IMR-90 (cell line): ENCODE measurements at regions not wholly inside any gene's neighbourhood (a gene's known extent, or its start where the extent isn't known, plus 50 kb on each side); places are given as distances from the start of the nearest gene placed in this dataset.

ENCODE experiments used
- ATAC-seq: fragments of 200-7000 bp; cut with Tn5 transposase; 2 replicates; pipeline ENCODE4 v1.9.1; 2020; ENCODE audit warnings: low read depth, mild to moderate bottlenecking, moderate library complexity
- BruUV-seq: library from RNA; stranded (reverse); fragments of 400-500 nt; replicated peaks from 2 replicates; lab custom pipeline; 2021; lab: Mats Ljungman, UMichigan
- CTCF ChIA-PET: fragments of 300-600 bp; formaldehyde crosslinking; extraction: SDS; loops from one replicate; lab custom pipeline; 2021; ENCODE audit warnings: antibody characterized with exemption; lab: Yijun Ruan, JAX
- POLR2A ChIA-PET: fragments of 300-600 bp; sonication (Branson Sonifier 250); formaldehyde crosslinking; loops from one replicate; lab custom pipeline; 2022; ENCODE audit warnings: antibody characterized with exemption; ENCODE audit not compliant: unreplicated experiment; lab: Charles Lee
- DNase-seq: peaks from one replicate; pipeline ENCODE4 v3.0.0; 2013
- H2AFZ ChIP-seq: replicated peaks from 2 replicates; pipeline ENCODE3; 2013; ENCODE audit warnings: low read length, mild to moderate bottlenecking; ENCODE audit not compliant: poor library complexity
- H2AK5ac ChIP-seq: 2 replicates; pipeline ENCODE4 v1.6.1; 2013; ENCODE audit warnings: low read depth, low read length, inconsistent platforms
- H2AK9ac ChIP-seq: replicated peaks from 2 replicates; pipeline ENCODE3; 2013; ENCODE audit warnings: mild to moderate bottlenecking, low read depth, low read length, moderate library complexity; ENCODE audit not compliant: poor library complexity
- H2BK120ac ChIP-seq: 2 replicates; pipeline ENCODE4 v1.6.1; 2013; ENCODE audit warnings: low read depth, low read length, inconsistent platforms
- H2BK15ac ChIP-seq: 3 replicates; pipeline ENCODE4 v1.6.1; 2013; ENCODE audit warnings: low read depth, low read length, inconsistent platforms
- H2BK20ac ChIP-seq: 2 replicates; pipeline ENCODE4 v1.6.1; 2013; ENCODE audit warnings: low read depth, mild to moderate bottlenecking, inconsistent platforms, low read length, moderate library complexity
- H2BK5ac ChIP-seq: 2 replicates; pipeline ENCODE4 v1.6.1; 2013; ENCODE audit warnings: mild to moderate bottlenecking, low read depth, low read length, inconsistent platforms; ENCODE audit not compliant: poor library complexity, severe bottlenecking
- H3K14ac ChIP-seq: replicated peaks from 2 replicates; pipeline ENCODE4 v1.6.1; 2013; ENCODE audit warnings: low read depth, low read length, inconsistent platforms
- H3K18ac ChIP-seq: 2 replicates; pipeline ENCODE4 v1.6.1; 2013; ENCODE audit warnings: low read depth, low read length, control low read depth
- H3K23ac ChIP-seq: 2 replicates; pipeline ENCODE4 v1.6.1; 2013; ENCODE audit warnings: low read depth, low read length, inconsistent platforms
- H3K27ac ChIP-seq: 2 replicates; pipeline ENCODE4 v1.5.1; 2013; ENCODE audit warnings: mild to moderate bottlenecking, control low read depth, low read length; ENCODE audit not compliant: insufficient read depth
- H3K27me3 ChIP-seq: 2 replicates; pipeline ENCODE4 v1.6.1; 2013; ENCODE audit warnings: low read length; ENCODE audit not compliant: control insufficient read depth, insufficient read depth
- H3K36me3 ChIP-seq: 2 replicates; pipeline ENCODE4 v1.6.1; 2013; ENCODE audit warnings: low read length, mixed read lengths; ENCODE audit not compliant: control insufficient read depth, insufficient read depth
- H3K4ac ChIP-seq: 2 replicates; pipeline ENCODE4 v1.6.1; 2013; ENCODE audit warnings: low read depth, low read length, inconsistent platforms
- H3K4me1 ChIP-seq: 2 replicates; pipeline ENCODE4 v1.6.1; 2013; ENCODE audit warnings: low read length, mixed read lengths; ENCODE audit not compliant: control insufficient read depth, insufficient read depth
- H3K4me2 ChIP-seq: 2 replicates; pipeline ENCODE4 v1.6.1; 2013; ENCODE audit warnings: low read depth, mild to moderate bottlenecking, control low read depth, low read length, moderate library complexity
- H3K4me3 ChIP-seq: 2 replicates; pipeline ENCODE4 v1.5.1; 2013; ENCODE audit warnings: low read depth, mild to moderate bottlenecking, control low read depth, low read length, moderate library complexity; ENCODE audit not compliant: insufficient read depth
- H3K56ac ChIP-seq: 2 replicates; pipeline ENCODE4 v1.6.1; 2013; ENCODE audit warnings: low read length, inconsistent platforms; ENCODE audit not compliant: insufficient read depth; ENCODE audit errors: extremely low read depth
- H3K79me1 ChIP-seq, 2 experiments: 2 replicates each; pipeline ENCODE4 v1.6.1; 2013; ENCODE audit warnings: low read length in 2 of 2, inconsistent platforms in 1 of 2, low read depth in 1 of 2
- H3K9ac ChIP-seq: 2 replicates; pipeline ENCODE4 v1.6.1; 2013; ENCODE audit warnings: low read depth, low read length, control low read depth
- H3K9me1 ChIP-seq: 2 replicates; pipeline ENCODE4 v1.6.1; 2013; ENCODE audit warnings: low read length, inconsistent platforms; ENCODE audit not compliant: insufficient read depth
- H3K9me3 ChIP-seq: 2 replicates; pipeline ENCODE4 v1.6.1; 2013; ENCODE audit warnings: low read length; ENCODE audit not compliant: control insufficient read depth, insufficient read depth
- H4K20me1 ChIP-seq: 2 replicates; pipeline ENCODE4 v1.6.1; 2013; ENCODE audit warnings: low read length, inconsistent platforms; ENCODE audit not compliant: insufficient read depth
- H4K5ac ChIP-seq: 2 replicates; pipeline ENCODE4 v1.6.1; 2013; ENCODE audit warnings: mild to moderate bottlenecking, low read depth, low read length, control low read depth
- H4K8ac ChIP-seq, 2 experiments: 2 replicates each; pipeline ENCODE4 v1.6.1; 2013; ENCODE audit warnings: low read depth in 2 of 2, low read length in 2 of 2, control low read depth in 1 of 2, inconsistent platforms in 1 of 2
- H4K91ac ChIP-seq: 2 replicates; pipeline ENCODE4 v1.6.1; 2013; ENCODE audit warnings: low read depth, low read length, inconsistent platforms; ENCODE audit not compliant: insufficient read depth
- FOS ChIP-seq: fragments of 150-350 bp; IDR thresholded peaks from 2 replicates; pipeline ENCODE4 v1.6.1; 2016; ENCODE audit warnings: low read depth, low read length
- USF2 ChIP-seq: fragments of 150-350 bp; IDR thresholded peaks from 2 replicates; pipeline ENCODE4 v1.6.1; 2017; ENCODE audit warnings: mild to moderate bottlenecking, antibody characterized with exemption, low read length, low read depth
- WGBS, 2 experiments: methylation state at CpG; one replicate each; pipeline versions ENCODE4 v1.1.5 to v1.1.7; 2013; ENCODE audit warnings: missing lambda C conversion rate in 2 of 2; ENCODE audit not compliant: insufficient read length in 1 of 2; ENCODE audit errors: extremely low coverage in 2 of 2; 5-methylcytosine and 5-hydroxymethylcytosine counted together
- dilution Hi-C: fragments of 300-500 bp; cut with HindIII; formaldehyde crosslinking; loops from one replicate; pipeline ENCODE4 v1.14.3; 2018; ENCODE audit warnings: low sequenced_read_pairs; ENCODE audit not compliant: unreplicated experiment
- in situ Hi-C: fragments of 300-500 bp; cut with MboI; formaldehyde crosslinking; loops from 3 replicates; pipeline ENCODE4 v1.14.3; 2019; ENCODE audit warnings: low sequenced_read_pairs, inconsistent platforms, mixed read lengths
- intact Hi-C: fragments of 100-400 bp; cut with micrococcal nuclease; formaldehyde crosslinking; loops from 2 replicates; pipeline ENCODE4 v1.10.0; 2022
- TF ChIP-seq, protein P1 (sequence below): conservative IDR thresholded peaks from 2 replicates; pipeline ENCODE4 v1.5.1; 2012; ENCODE audit warnings: mild to moderate bottlenecking, low read depth, low read length, improper control_type of control experiment

- H2BK15ac ChIP-seq: no peak overlapping the region
These were observed 278.5 kb upstream of the GJB5 start for GRCh38 chr1:34476371-34476770.

More at GRCh38 chr1:34476371-34476770, 278.5 kb upstream of the GJB5 start:
- Histone ChIP-seq H2AK5ac (no peak overlapping the region), H4K5ac (no peak overlapping the region), H2AK9ac (no peak overlapping the region), H3K23ac (no peak overlapping the region), H2BK20ac (no peak overlapping the region), H3K9ac (no peak overlapping the region), H3K18ac (no peak overlapping the region), H3K79me1 (no peaks in the 10 kb centered on the region), H3K4me1 (no peaks in the 10 kb centered on the region), H4K20me1 (no peaks in the 10 kb centered on the region), H3K4ac (no peak overlapping the region), H4K91ac (no peak overlapping the region), H3K56ac (no peak overlapping the region), H4K8ac (no peak overlapping the region), H3K36me3 (no peaks in the 10 kb centered on the region), H3K4me3 (no peak overlapping the region), H3K4me2 (no peak overlapping the region), H3K27ac (no peak overlapping the region), H3K27me3 (no peaks in the 10 kb centered on the region), H3K14ac (no peak overlapping the region), H3K9me1 (no peaks in the 10 kb centered on the region), H3K9me3 (peaks cover 32% of the 10 kb centered on the region), H2BK120ac (no peak overlapping the region), H2BK5ac (no peak overlapping the region), H2AFZ (no peak overlapping the region)
- intact Hi-C loops (no loop called here), in situ Hi-C loops (no loop called here), dilution Hi-C loops (no loop called here)
- no TSS peak for BruUV-seq
- POLR2A ChIA-PET: no interaction called here
- ATAC-seq (no peak), DNase-seq (no peak)
- CTCF ChIA-PET: no interaction called here
- no CpG with 5 or more reads among the region's 3 CpGs for WGBS, 2 experiments
- TF ChIP-seq FOS (no peak), USF2 (no peak)
- TF ChIP-seq, protein P1, sequence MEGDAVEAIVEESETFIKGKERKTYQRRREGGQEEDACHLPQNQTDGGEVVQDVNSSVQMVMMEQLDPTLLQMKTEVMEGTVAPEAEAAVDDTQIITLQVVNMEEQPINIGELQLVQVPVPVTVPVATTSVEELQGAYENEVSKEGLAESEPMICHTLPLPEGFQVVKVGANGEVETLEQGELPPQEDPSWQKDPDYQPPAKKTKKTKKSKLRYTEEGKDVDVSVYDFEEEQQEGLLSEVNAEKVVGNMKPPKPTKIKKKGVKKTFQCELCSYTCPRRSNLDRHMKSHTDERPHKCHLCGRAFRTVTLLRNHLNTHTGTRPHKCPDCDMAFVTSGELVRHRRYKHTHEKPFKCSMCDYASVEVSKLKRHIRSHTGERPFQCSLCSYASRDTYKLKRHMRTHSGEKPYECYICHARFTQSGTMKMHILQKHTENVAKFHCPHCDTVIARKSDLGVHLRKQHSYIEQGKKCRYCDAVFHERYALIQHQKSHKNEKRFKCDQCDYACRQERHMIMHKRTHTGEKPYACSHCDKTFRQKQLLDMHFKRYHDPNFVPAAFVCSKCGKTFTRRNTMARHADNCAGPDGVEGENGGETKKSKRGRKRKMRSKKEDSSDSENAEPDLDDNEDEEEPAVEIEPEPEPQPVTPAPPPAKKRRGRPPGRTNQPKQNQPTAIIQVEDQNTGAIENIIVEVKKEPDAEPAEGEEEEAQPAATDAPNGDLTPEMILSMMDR: no peak
